ENCODE measurements at regions not wholly inside any gene's neighbourhood (a gene's known extent, or its start where the extent isn't known, plus 50 kb on each side); places are given as distances from the start of the nearest gene placed in this dataset.

DNA sequence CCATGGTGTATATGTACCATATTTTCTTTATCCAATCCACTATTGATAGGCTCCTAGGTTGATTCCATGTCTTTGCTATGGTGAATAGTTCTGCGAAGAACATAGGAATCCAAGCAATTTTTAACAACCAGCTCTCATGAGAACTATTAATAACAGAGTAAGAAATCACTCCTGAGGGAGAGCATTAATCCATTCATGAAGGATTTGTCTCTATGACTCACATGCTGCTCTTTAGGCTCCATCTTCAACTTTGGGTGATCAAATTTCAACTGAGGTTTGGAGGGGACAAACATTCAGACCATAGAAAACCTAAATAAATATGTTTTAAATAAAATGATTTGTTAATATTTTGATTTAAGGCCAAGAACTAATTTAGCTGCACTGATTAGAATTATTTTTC lies 147.4 kb downstream of the NSUN3 start:
- in situ Hi-C loops (cut with MboI; ENCODE audit: low sequenced_read_pairs, unreplicated experiment), result no loop called here
- no peak for DNase-seq (ENCODE audit: low spot score)
- TF ChIP-seq, protein P1, sequence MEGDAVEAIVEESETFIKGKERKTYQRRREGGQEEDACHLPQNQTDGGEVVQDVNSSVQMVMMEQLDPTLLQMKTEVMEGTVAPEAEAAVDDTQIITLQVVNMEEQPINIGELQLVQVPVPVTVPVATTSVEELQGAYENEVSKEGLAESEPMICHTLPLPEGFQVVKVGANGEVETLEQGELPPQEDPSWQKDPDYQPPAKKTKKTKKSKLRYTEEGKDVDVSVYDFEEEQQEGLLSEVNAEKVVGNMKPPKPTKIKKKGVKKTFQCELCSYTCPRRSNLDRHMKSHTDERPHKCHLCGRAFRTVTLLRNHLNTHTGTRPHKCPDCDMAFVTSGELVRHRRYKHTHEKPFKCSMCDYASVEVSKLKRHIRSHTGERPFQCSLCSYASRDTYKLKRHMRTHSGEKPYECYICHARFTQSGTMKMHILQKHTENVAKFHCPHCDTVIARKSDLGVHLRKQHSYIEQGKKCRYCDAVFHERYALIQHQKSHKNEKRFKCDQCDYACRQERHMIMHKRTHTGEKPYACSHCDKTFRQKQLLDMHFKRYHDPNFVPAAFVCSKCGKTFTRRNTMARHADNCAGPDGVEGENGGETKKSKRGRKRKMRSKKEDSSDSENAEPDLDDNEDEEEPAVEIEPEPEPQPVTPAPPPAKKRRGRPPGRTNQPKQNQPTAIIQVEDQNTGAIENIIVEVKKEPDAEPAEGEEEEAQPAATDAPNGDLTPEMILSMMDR (IDR thresholded peaks at IDR 0.05; ENCODE audit: borderline replicate concordance, control extremely low read depth, extremely low read depth, insufficient read depth, missing control alignments), result no peak

DNA sequence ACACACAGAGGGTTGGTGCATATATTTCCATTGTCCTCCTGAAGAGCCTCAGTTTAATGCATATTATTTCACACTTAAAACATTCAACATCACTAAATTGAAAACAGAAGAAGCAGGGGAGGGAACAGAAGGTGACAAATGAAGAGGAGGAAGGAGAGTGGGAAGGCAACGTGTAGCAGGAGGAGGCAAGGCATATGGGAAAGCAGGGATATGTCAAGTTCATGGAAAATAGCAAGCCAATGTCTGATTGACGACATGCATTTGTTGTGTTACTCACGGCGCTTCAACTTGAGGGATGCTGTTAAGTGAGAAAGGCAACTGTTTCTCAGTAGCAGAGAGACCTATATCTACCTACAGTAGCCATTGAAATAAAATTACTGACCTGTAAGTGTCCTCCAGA lies 154.5 kb downstream of the NSUN3 start:
- no peak for DNase-seq (ENCODE audit: low spot score)

GRCh38 chr3:94220426-94220825 lies 157.6 kb downstream of the NSUN3 start:
- TF ChIP-seq, protein P1 (IDR thresholded peaks at IDR 0.05; ENCODE audit: borderline replicate concordance, control extremely low read depth, extremely low read depth, insufficient read depth, missing control alignments), result no peak

More for the DNA sequence above, 154.5 kb downstream of the NSUN3 start:
- in situ Hi-C loops (cut with MboI; ENCODE audit: low sequenced_read_pairs, unreplicated experiment), result no loop called here
- TF ChIP-seq, protein P1 (IDR thresholded peaks at IDR 0.05; ENCODE audit: borderline replicate concordance, control extremely low read depth, extremely low read depth, insufficient read depth, missing control alignments), result no peak

DNA sequence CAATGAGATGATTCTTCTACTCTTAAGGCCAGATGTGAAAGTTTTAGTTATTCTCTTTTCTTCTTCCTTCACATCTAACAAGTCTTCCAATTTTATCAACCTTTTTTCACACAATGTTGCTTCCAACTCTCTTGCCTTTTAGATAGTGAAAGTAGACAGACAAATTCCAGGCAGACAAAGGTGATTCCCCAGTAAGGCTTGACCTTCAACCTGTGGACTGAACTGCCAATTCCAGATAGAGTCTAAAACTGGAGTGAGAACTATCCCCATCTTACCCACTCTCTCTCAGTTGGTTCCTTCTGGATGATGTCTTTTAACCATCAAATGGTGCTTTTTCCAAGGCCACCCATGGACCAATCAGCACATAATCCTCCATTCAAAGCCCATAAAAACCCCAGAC lies 159.0 kb downstream of the NSUN3 start:
- TF ChIP-seq, protein P1 (IDR thresholded peaks at IDR 0.05; ENCODE audit: borderline replicate concordance, control extremely low read depth, extremely low read depth, insufficient read depth, missing control alignments), result no peak
- in situ Hi-C loops (cut with MboI; ENCODE audit: low sequenced_read_pairs, unreplicated experiment), result no loop called here
- no peak for DNase-seq (ENCODE audit: low spot score)

More at GRCh38 chr3:94220426-94220825, 157.6 kb downstream of the NSUN3 start:
- in situ Hi-C loops (cut with MboI; ENCODE audit: low sequenced_read_pairs, unreplicated experiment), result no loop called here
- no peak for DNase-seq (ENCODE audit: low spot score)

GRCh38 chr3:94225148-94225865 lies 162.4 kb downstream of the NSUN3 start:
- no peak for DNase-seq (ENCODE audit: low spot score)
- in situ Hi-C loops (cut with MboI; ENCODE audit: low sequenced_read_pairs, unreplicated experiment), result no loop called here
- TF ChIP-seq, protein P1 (IDR thresholded peaks at IDR 0.05; ENCODE audit: borderline replicate concordance, control extremely low read depth, extremely low read depth, insufficient read depth, missing control alignments), result no peak

- in situ Hi-C loops (cut with MboI; ENCODE audit: low sequenced_read_pairs, unreplicated experiment), result no loop called here
- TF ChIP-seq, protein P1 (IDR thresholded peaks at IDR 0.05; ENCODE audit: borderline replicate concordance, control extremely low read depth, extremely low read depth, insufficient read depth, missing control alignments), result no peak
- DNase-seq (ENCODE audit: low spot score), result no peak
Measured at GRCh38 chr3:94226078-94226477, 163.2 kb downstream of the NSUN3 start.
